Inferior parietal cortex (tissue), 1 donor: ENCODE measurements at regions not wholly inside any gene's neighbourhood (a gene's known extent, or its start where the extent isn't known, plus 50 kb on each side); places are given as distances from the start of the nearest gene placed in this dataset.

ENCODE experiments used
- DNase-seq: peaks from one replicate; pipeline ENCODE4 v3.0.0-alpha.2; 2016; ENCODE audit errors: extremely low spot score

DNA sequence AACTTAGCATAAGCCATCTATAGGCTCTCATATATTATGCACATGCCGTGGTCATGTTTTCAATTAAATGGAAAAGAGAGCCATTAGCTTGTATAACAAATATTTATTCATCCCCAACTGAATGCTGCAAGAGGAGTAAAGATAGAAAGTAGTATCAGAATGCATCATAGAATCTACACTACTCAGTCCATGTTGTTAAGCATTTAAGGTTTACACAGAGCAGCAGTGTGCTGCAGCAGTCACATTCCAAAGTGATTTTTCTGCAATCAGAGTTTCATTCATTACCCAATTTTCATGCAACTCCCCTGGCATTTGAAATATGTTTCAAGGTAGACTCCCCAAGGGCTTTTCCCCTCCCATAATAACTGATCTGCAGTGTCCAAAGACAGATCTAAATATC is 82.2 kb upstream of the LMO3 start:
- DNase-seq: no peak

DNA sequence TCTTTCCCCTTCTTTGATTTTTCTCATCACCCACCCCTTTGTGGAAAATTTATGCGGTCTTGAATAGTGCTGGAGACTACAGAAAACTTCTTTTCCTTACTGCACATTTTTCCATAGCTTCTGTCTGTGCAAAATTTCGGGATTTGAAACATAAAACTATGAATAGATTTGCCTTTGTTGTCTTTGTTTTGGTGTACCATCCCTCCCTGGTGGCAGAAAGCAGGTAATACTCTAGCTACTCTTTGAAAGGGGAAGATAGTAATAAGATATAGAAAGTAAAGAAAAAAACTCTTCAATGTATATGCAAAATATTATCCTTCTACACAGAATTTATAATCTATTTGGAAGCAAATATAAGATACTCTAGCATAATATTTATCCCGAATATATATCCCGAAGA is 79.1 kb upstream of the LMO3 start:
- DNase-seq: no peak

DNA sequence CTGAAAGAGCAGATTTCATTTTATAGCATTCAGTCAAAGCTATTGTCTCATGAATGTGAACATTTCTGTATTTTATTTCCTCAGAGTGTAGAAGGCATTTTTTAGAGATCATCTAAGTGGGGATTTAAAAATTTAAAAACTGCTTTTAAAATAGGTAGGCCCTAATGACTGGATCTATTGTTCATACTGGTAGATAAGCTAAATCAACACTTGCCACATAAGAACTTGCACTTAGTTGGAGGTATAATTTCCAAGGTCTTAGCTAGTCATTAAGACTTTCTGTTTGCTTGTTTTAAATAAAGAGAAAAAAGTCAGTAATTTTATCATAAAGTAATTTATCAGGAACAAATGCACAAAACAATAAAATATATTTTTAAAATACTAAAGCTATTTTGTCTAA is 75.2 kb upstream of the LMO3 start:
- no peak for DNase-seq

DNA sequence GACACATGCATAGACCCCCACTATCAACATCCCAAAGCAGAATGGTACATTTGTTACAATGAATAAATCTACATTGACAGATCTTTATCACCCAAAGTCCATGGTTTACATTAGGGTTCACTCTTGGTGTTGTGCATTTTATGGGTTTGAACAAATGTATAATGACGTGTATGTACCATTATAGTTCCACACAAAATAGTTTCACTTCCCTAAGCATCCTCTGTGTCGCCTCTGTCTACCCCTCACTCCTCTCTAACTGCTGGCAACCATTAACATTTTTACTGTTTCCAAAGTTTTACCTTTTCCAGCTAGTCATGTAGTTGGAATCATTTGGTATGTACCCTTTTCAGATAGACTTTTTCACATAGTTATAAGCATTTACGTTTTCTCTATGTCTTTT is 69.5 kb upstream of the LMO3 start:
- DNase-seq: no peak

DNA sequence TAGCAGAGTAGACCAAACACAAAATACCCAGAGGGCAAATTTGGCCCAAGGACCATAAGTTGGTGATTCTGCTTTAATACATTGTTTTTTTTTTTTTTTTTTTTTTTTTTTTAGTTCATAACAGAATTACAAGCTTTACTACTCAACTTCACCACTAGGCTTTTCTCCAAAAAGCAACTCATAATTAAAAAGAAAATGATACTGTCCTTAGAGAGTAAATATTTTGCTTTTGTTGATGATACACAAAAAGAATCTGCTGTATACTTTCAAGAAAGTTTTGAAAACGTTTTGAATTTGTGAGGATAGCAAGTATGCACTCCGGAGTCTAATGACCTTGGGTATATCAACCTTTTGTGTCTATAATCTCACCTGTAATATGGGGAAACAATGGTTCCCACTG is 68.9 kb upstream of the LMO3 start:
- DNase-seq: no peak

DNA sequence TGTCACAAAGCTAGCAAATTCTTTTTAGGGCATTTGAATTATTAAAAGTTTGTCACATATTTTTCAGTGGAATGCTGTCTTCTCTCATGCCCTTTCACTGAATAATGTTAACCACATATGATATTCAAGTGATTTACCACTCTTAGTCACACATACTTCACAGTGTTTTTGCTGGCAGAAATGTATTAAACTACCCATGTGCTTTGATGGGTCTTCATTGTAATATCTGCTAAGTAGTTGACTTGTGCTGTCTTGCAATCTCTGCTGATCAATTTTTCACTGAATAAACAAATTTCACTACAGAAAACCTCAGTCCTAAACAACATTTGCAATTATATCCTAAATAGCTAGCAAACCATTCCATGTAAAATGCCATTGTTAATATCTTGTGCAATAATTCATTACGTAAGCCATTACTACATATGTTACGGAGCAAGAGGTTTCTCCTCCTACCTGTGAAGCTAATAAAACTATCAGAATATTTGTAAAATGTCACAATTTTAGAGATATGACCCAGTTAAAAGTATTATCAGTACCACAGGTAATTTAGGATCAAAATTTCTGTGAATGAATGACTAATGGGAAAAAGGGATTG is 64.6 kb upstream of the LMO3 start:
- DNase-seq: no peak

DNA sequence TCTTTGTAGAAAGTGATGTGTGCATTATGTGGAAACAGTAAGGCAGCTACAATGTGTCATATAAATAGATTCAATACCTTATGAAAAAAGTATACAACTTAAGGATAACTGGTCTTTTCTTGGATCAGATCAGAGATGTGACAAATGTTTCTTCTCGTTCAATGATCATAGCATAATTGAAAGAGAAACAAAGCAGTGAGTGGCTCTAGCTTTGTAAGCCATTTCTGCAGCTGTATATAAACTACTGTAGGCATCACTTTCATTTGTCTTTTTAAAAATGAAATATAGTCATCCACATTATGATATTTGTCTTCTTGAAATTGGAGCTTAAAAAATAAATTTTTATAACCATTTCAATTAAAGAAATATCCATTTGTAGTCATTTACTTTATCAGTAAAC is 63.8 kb upstream of the LMO3 start:
- DNase-seq: no peak

DNA sequence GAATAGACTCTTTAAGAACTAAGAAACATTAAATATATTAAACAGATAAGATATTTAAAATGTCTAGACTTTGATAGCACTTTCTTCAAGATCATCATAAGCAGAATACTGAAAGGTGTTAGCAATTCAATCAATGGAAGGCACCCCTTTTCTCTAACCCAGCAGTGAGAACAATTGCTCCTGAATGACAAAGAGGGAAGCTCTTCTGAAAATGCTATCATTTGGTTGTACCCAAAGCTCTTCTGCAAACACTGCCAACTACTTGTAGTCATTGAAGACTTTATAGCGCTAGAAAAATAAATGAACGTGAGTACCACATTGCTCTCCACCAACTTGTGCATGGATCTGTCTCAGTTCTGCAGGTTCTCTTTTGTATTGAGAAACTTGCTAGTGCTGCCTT is 62.2 kb upstream of the LMO3 start:
- no peak for DNase-seq

DNA sequence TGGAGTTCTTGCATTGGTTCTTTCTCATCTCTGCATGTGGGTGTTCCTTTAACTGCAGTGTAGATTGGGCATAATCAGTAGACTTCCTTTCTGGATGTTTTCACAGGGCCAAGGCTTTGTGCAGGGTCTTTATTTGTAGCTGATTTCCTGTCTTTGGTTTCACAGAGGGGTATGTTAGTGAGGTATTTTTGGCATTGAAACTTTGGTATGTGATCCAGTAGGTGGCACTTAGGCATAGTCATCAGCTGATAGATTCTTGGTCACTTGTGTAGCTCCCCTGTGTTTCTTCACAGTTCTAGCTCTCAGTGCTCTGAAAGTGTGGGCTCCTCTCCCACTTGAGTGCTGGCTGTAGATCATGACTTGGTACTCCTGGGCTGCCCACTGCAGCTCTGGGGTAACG is 52.7 kb upstream of the LMO3 start:
- no peak for DNase-seq
